KMS-11 (cell line): ENCODE measurements at regions not wholly inside any gene's neighbourhood (a gene's known extent, or its start where the extent isn't known, plus 50 kb on each side); places are given as distances from the start of the nearest gene placed in this dataset.

Source experiments
- H2AFZ ChIP-seq: fragments of 200-600 bp; sonication (generic); 2 replicates; pipeline ENCODE4 v1.6.1; 2016; ENCODE audit warnings: antibody characterized with exemption, mixed run types, low read depth
- H3K27ac ChIP-seq: fragments of 200-600 bp; sonication (generic); 2 replicates; pipeline ENCODE4 v1.6.1; 2016; ENCODE audit warnings: mild to moderate bottlenecking, mixed run types
- H3K27me3 ChIP-seq: fragments of 200-600 bp; sonication (generic); 2 replicates; pipeline ENCODE4 v1.6.1; 2017; ENCODE audit warnings: mild to moderate bottlenecking, low read depth, mixed run types, moderate library complexity; ENCODE audit not compliant: insufficient read depth
- H3K36me3 ChIP-seq: fragments of 200-600 bp; sonication (generic); 2 replicates; pipeline ENCODE4 v1.6.1; 2017; ENCODE audit warnings: mild to moderate bottlenecking, mixed run types; ENCODE audit not compliant: insufficient read depth
- H3K4me1 ChIP-seq: fragments of 200-600 bp; sonication (generic); 2 replicates; pipeline ENCODE4 v1.6.1; 2016; ENCODE audit warnings: mild to moderate bottlenecking, low read depth, mixed run types; ENCODE audit not compliant: poor library complexity, severe bottlenecking
- H3K4me2 ChIP-seq: fragments of 200-600 bp; sonication (generic); 2 replicates; pipeline ENCODE4 v1.7.0; 2016; ENCODE audit warnings: mild to moderate bottlenecking, mixed run types
- H3K4me3 ChIP-seq: fragments of 200-600 bp; sonication (generic); IDR thresholded peaks from 2 replicates; pipeline ENCODE4 v1.6.1; 2017; ENCODE audit warnings: low read depth, low read length, mixed read lengths; ENCODE audit not compliant: insufficient read depth
- H3K79me2 ChIP-seq: fragments of 200-600 bp; sonication (generic); 2 replicates; pipeline ENCODE4 v1.6.1; 2016; ENCODE audit warnings: low read depth, mixed run types; ENCODE audit not compliant: insufficient read depth
- H3K9ac ChIP-seq: fragments of 200-600 bp; sonication (generic); 2 replicates; pipeline ENCODE4 v1.6.1; 2016; ENCODE audit warnings: mild to moderate bottlenecking, mixed run types
- H4K20me1 ChIP-seq: fragments of 200-600 bp; sonication (generic); 2 replicates; pipeline ENCODE4 v1.6.1; 2016; ENCODE audit warnings: mild to moderate bottlenecking, mixed run types; ENCODE audit not compliant: insufficient read depth
- TF ChIP-seq, protein P1 (sequence below): fragments of 200-600 bp; sonication (generic); conservative IDR thresholded peaks from 2 replicates; pipeline ENCODE4 v1.6.1; 2017; ENCODE audit warnings: low read depth, mild to moderate bottlenecking, antibody characterized with exemption, low read length, moderate library complexity, mixed read lengths

GRCh38 chr11:40037005-40037404, 1422.4 kb downstream of the LRRC4C start:
- H3K4me1 ChIP-seq, result no peaks in the 10 kb centered on the region
- no peaks in the 10 kb centered on the region for H3K27me3 ChIP-seq
- no peaks in the 10 kb centered on the region for H3K36me3 ChIP-seq
- H3K4me2 ChIP-seq, result no peak overlapping the region
- H2AFZ ChIP-seq, result no peak overlapping the region
- TF ChIP-seq, protein P1, sequence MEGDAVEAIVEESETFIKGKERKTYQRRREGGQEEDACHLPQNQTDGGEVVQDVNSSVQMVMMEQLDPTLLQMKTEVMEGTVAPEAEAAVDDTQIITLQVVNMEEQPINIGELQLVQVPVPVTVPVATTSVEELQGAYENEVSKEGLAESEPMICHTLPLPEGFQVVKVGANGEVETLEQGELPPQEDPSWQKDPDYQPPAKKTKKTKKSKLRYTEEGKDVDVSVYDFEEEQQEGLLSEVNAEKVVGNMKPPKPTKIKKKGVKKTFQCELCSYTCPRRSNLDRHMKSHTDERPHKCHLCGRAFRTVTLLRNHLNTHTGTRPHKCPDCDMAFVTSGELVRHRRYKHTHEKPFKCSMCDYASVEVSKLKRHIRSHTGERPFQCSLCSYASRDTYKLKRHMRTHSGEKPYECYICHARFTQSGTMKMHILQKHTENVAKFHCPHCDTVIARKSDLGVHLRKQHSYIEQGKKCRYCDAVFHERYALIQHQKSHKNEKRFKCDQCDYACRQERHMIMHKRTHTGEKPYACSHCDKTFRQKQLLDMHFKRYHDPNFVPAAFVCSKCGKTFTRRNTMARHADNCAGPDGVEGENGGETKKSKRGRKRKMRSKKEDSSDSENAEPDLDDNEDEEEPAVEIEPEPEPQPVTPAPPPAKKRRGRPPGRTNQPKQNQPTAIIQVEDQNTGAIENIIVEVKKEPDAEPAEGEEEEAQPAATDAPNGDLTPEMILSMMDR, result no peak
- no peaks in the 10 kb centered on the region for H3K79me2 ChIP-seq
- H3K4me3 ChIP-seq, result no peak overlapping the region
- H3K27ac ChIP-seq, result no peak overlapping the region
- no peak overlapping the region for H3K9ac ChIP-seq
- H4K20me1 ChIP-seq, result no peaks in the 10 kb centered on the region

DNA sequence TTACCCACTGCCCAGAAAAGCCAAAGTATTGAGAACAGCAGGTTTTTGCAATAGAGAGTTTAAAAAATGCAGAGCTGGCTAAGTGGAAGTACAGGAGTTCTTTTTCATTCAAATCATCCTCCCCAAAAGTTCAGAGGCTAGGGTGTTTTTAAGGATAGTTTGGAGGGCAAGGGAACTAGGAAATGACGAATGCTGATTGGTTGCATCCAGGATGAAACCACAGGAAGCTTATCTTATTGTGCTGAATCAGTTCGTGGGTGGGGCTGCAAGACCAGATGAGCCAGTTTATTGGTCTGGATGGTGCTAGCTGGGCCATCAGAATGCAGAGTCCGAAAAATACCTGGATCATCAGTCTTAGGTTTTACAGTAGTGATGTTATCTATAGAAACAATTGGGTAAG, 1427.1 kb downstream of the LRRC4C start:
- Histone ChIP-seq H3K4me2 (no peak overlapping the region), H3K27ac (no peak overlapping the region), H3K36me3 (no peaks in the 10 kb centered on the region), H3K4me3 (no peak overlapping the region), H2AFZ (no peak overlapping the region), H4K20me1 (no peaks in the 10 kb centered on the region), H3K79me2 (no peaks in the 10 kb centered on the region), H3K27me3 (no peaks in the 10 kb centered on the region), H3K4me1 (no peaks in the 10 kb centered on the region), H3K9ac (no peak overlapping the region)
- TF ChIP-seq, protein P1, result no peak

DNA sequence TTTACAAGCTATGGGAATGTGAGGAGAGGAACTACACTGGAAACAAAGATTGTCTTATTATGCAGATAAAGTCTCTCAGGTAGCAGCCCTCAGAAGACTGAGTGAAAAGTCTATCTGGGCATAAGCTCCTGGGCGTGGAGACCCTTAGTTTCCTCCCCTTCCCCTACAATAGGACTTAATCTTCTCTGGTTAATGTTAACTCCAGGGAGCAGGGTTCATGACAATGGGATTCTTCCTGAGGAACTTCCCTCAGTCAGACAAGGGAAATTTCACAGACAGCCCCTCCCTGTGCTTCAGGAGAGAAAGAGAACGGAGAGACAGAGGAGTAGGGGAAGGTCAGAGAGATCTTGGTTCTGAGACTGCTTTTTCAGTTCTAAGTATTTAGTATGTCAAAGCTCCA, 1428.6 kb downstream of the LRRC4C start:
- no peaks in the 10 kb centered on the region for H4K20me1 ChIP-seq
- TF ChIP-seq, protein P1, result no peak
- no peaks in the 10 kb centered on the region for H3K36me3 ChIP-seq
- no peak overlapping the region for H3K9ac ChIP-seq
- no peak overlapping the region for H3K4me2 ChIP-seq
- no peak overlapping the region for H2AFZ ChIP-seq
- no peaks in the 10 kb centered on the region for H3K27me3 ChIP-seq
- no peak overlapping the region for H3K27ac ChIP-seq
- H3K4me1 ChIP-seq, result no peaks in the 10 kb centered on the region
- H3K4me3 ChIP-seq, result no peak overlapping the region
- H3K79me2 ChIP-seq, result no peaks in the 10 kb centered on the region

- H3K36me3 ChIP-seq, result no peaks in the 10 kb centered on the region
- TF ChIP-seq, protein P1, result no peak
These were observed 1430.1 kb downstream of the LRRC4C start for GRCh38 chr11:40029391-40029790.

More at GRCh38 chr11:40029391-40029790, 1430.1 kb downstream of the LRRC4C start:
- Histone ChIP-seq H3K79me2 (no peaks in the 10 kb centered on the region), H3K27me3 (no peaks in the 10 kb centered on the region), H4K20me1 (no peaks in the 10 kb centered on the region), H3K4me1 (no peaks in the 10 kb centered on the region), H2AFZ (no peak overlapping the region), H3K4me2 (no peak overlapping the region), H3K27ac (no peak overlapping the region), H3K9ac (no peak overlapping the region), H3K4me3 (no peak overlapping the region)
